GM19043 (cell line): ENCODE measurements at regions not wholly inside any gene's neighbourhood (a gene's known extent, or its start where the extent isn't known, plus 50 kb on each side); places are given as distances from the start of the nearest gene placed in this dataset.
"Not testable (repeated sequence)": the region's sequence is repeated elsewhere in the genome, so short reads cannot be mapped to it uniquely, and the experiment has no call there.

ENCODE experiments used
- ATAC-seq: cut with Tn5 transposase; IDR thresholded peaks from one replicate; pipeline ENCODE4 v1.9.1; 2021; ENCODE audit warnings: low read depth; ENCODE audit not compliant: unreplicated experiment

GRCh38 chr5:130642461-130642860 lies 522.6 kb downstream of the HINT1 start:
- ATAC-seq, result no peak

- no peak for ATAC-seq
Observed at GRCh38 chr5:130627145-130627544, 537.9 kb downstream of the HINT1 start.

- ATAC-seq, result no peak
Observed at GRCh38 chr5:130624805-130625204, 540.3 kb downstream of the HINT1 start.

- ATAC-seq, result no peak
Observed at GRCh38 chr5:130616161-130616560, 548.9 kb downstream of the HINT1 start.

GRCh38 chr5:130605234-130605633 lies 559.8 kb downstream of the HINT1 start:
- ATAC-seq, result no peak

GRCh38 chr5:130596647-130597046 lies 568.4 kb downstream of the HINT1 start:
- not testable (repeated sequence) for ATAC-seq

- no peak for ATAC-seq
Observed at GRCh38 chr5:130580264-130580663, 584.8 kb downstream of the HINT1 start.

GRCh38 chr5:130578354-130578753 lies 586.7 kb downstream of the HINT1 start:
- ATAC-seq, result no peak

- no peak for ATAC-seq
Observed at GRCh38 chr5:130571076-130571475, 594.0 kb downstream of the HINT1 start.

- no peak for ATAC-seq
Observed at GRCh38 chr5:130568791-130569190, 596.3 kb downstream of the HINT1 start.

GRCh38 chr5:130555429-130555828 lies 609.6 kb downstream of the HINT1 start:
- no peak for ATAC-seq

GRCh38 chr5:130550562-130550928 lies 614.5 kb downstream of the HINT1 start:
- ATAC-seq, result no peak

- no peak for ATAC-seq
Observed at GRCh38 chr5:130549884-130550561, 615.0 kb downstream of the HINT1 start.

GRCh38 chr5:130546211-130546610 lies 618.8 kb downstream of the HINT1 start:
- no peak for ATAC-seq

- ATAC-seq, result no peak
Observed at GRCh38 chr5:130545291-130545690, 619.8 kb downstream of the HINT1 start.

GRCh38 chr5:130541617-130542221 lies 623.3 kb downstream of the HINT1 start:
- no peak for ATAC-seq

GRCh38 chr5:130536691-130537090 lies 628.4 kb downstream of the HINT1 start:
- no peak for ATAC-seq

- no peak for ATAC-seq
Observed at GRCh38 chr5:130532786-130533185, 628.5 kb downstream of the CHSY3 start.

GRCh38 chr5:130529511-130530485 lies 625.5 kb downstream of the CHSY3 start:
- no peak for ATAC-seq

GRCh38 chr5:130529111-130529510 lies 624.8 kb downstream of the CHSY3 start:
- no peak for ATAC-seq

- ATAC-seq, result no peak
Observed at GRCh38 chr5:130528474-130528873, 624.2 kb downstream of the CHSY3 start.
